ENCODE measurements at regions not wholly inside any gene's neighbourhood (a gene's known extent, or its start where the extent isn't known, plus 50 kb on each side); places are given as distances from the start of the nearest gene placed in this dataset.

- no peaks in the 10 kb centered on the region for H3K27me3 ChIP-seq (ENCODE audit: insufficient read depth, low read length)
- H3K36me3 ChIP-seq (ENCODE audit: insufficient read depth, low read length) = no peaks in the 10 kb centered on the region
- no peaks in the 10 kb centered on the region for H3K79me2 ChIP-seq (ENCODE audit: insufficient read depth, low read length)
- no peak overlapping the region for H2AFZ ChIP-seq (ENCODE audit: low read length)
- H3K4me3 ChIP-seq (ENCODE audit: insufficient read depth, low read length) = no peak overlapping the region
- H3K27ac ChIP-seq (ENCODE audit: low read depth, low read length) = no peak overlapping the region
- DNase-seq (ENCODE audit: insufficient read length, low spot score, missing footprints) = no peak
- H3K9me3 ChIP-seq (ENCODE audit: low read depth, low read length) = no peaks in the 10 kb centered on the region
- H3K4me2 ChIP-seq (ENCODE audit: insufficient read depth, low read length) = no peak overlapping the region
- H4K20me1 ChIP-seq (ENCODE audit: insufficient read depth, low read length) = no peaks in the 10 kb centered on the region
- H3K4me1 ChIP-seq (ENCODE audit: insufficient read depth, low read length) = no peaks in the 10 kb centered on the region
- no peak for TF ChIP-seq CTCF (IDR thresholded peaks at IDR 0.05; ENCODE audit: extremely low read depth, low read depth, low read length)
These were observed 690.0 kb downstream of the TRAM1L1 start for GRCh38 chr4:116395408-116395807.

GRCh38 chr4:116391020-116391419 is 694.4 kb downstream of the TRAM1L1 start:
- no peaks in the 10 kb centered on the region for H4K20me1 ChIP-seq (ENCODE audit: insufficient read depth, low read length)
- H3K9me3 ChIP-seq (ENCODE audit: low read depth, low read length) = no peaks in the 10 kb centered on the region
- H3K4me2 ChIP-seq (ENCODE audit: insufficient read depth, low read length) = no peak overlapping the region
- no peaks in the 10 kb centered on the region for H3K27me3 ChIP-seq (ENCODE audit: insufficient read depth, low read length)
- no peaks in the 10 kb centered on the region for H3K4me1 ChIP-seq (ENCODE audit: insufficient read depth, low read length)
- no peak for TF ChIP-seq CTCF (IDR thresholded peaks at IDR 0.05; ENCODE audit: extremely low read depth, low read depth, low read length)
- no peak overlapping the region for H3K27ac ChIP-seq (ENCODE audit: low read depth, low read length)
- no peak for DNase-seq (ENCODE audit: insufficient read length, low spot score, missing footprints)
- H2AFZ ChIP-seq (ENCODE audit: low read length) = no peak overlapping the region
- no peak overlapping the region for H3K4me3 ChIP-seq (ENCODE audit: insufficient read depth, low read length)
- no peaks in the 10 kb centered on the region for H3K36me3 ChIP-seq (ENCODE audit: insufficient read depth, low read length)
- H3K79me2 ChIP-seq (ENCODE audit: insufficient read depth, low read length) = no peaks in the 10 kb centered on the region

GRCh38 chr4:116389139-116389538 is 696.2 kb downstream of the TRAM1L1 start:
- no peak for TF ChIP-seq CTCF (IDR thresholded peaks at IDR 0.05; ENCODE audit: extremely low read depth, low read depth, low read length)
- no peak for DNase-seq (ENCODE audit: insufficient read length, low spot score, missing footprints)
- Histone ChIP-seq H3K27ac (ENCODE audit: low read depth, low read length) (no peak overlapping the region), H3K36me3 (ENCODE audit: insufficient read depth, low read length) (no peaks in the 10 kb centered on the region), H3K4me1 (ENCODE audit: insufficient read depth, low read length) (no peaks in the 10 kb centered on the region), H3K4me3 (ENCODE audit: insufficient read depth, low read length) (no peak overlapping the region), H2AFZ (ENCODE audit: low read length) (no peak overlapping the region), H3K4me2 (ENCODE audit: insufficient read depth, low read length) (no peak overlapping the region), H3K9me3 (ENCODE audit: low read depth, low read length) (no peaks in the 10 kb centered on the region), H4K20me1 (ENCODE audit: insufficient read depth, low read length) (no peaks in the 10 kb centered on the region), H3K27me3 (ENCODE audit: insufficient read depth, low read length) (no peaks in the 10 kb centered on the region), H3K79me2 (ENCODE audit: insufficient read depth, low read length) (no peaks in the 10 kb centered on the region)

GRCh38 chr4:116387937-116388474 is 697.4 kb downstream of the TRAM1L1 start:
- no peak for DNase-seq (ENCODE audit: insufficient read length, low spot score, missing footprints)
- no peaks in the 10 kb centered on the region for H3K4me1 ChIP-seq (ENCODE audit: insufficient read depth, low read length)
- no peak overlapping the region for H3K27ac ChIP-seq (ENCODE audit: low read depth, low read length)
- no peaks in the 10 kb centered on the region for H3K27me3 ChIP-seq (ENCODE audit: insufficient read depth, low read length)
- H2AFZ ChIP-seq (ENCODE audit: low read length) = no peak overlapping the region
- no peaks in the 10 kb centered on the region for H3K9me3 ChIP-seq (ENCODE audit: low read depth, low read length)
- no peaks in the 10 kb centered on the region for H3K36me3 ChIP-seq (ENCODE audit: insufficient read depth, low read length)
- no peak for TF ChIP-seq CTCF (IDR thresholded peaks at IDR 0.05; ENCODE audit: extremely low read depth, low read depth, low read length)
- H3K4me2 ChIP-seq (ENCODE audit: insufficient read depth, low read length) = no peak overlapping the region
- H4K20me1 ChIP-seq (ENCODE audit: insufficient read depth, low read length) = no peaks in the 10 kb centered on the region
- no peaks in the 10 kb centered on the region for H3K79me2 ChIP-seq (ENCODE audit: insufficient read depth, low read length)
- no peak overlapping the region for H3K4me3 ChIP-seq (ENCODE audit: insufficient read depth, low read length)

All from osteoblast (primary cell).